HG02885 (cell line): ENCODE measurements at regions not wholly inside any gene's neighbourhood (a gene's known extent, or its start where the extent isn't known, plus 50 kb on each side); places are given as distances from the start of the nearest gene placed in this dataset.

ENCODE experiments used
- ATAC-seq: cut with Tn5 transposase; IDR thresholded peaks from one replicate; pipeline ENCODE4 v1.9.1; 2021; ENCODE audit warnings: mild to moderate bottlenecking; ENCODE audit not compliant: unreplicated experiment, poor library complexity

- ATAC-seq, result no peak
Observed at GRCh38 chr3:177469216-177469615, 271.9 kb upstream of the TBL1XR1 start.

- no peak for ATAC-seq
Observed at GRCh38 chr3:177470197-177470941, 273.1 kb upstream of the TBL1XR1 start.

- ATAC-seq, result no peak
Observed at GRCh38 chr3:177471733-177472480, 274.6 kb upstream of the TBL1XR1 start.

- ATAC-seq, result no peak
Observed at GRCh38 chr3:177473184-177473583, 275.9 kb upstream of the TBL1XR1 start.

GRCh38 chr3:177473903-177474302, 276.6 kb upstream of the TBL1XR1 start:
- ATAC-seq, result no peak

- no peak for ATAC-seq
Observed at GRCh38 chr3:177474652-177475355, 277.5 kb upstream of the TBL1XR1 start.

GRCh38 chr3:177475356-177475665, 278.0 kb upstream of the TBL1XR1 start:
- ATAC-seq, result no peak

GRCh38 chr3:177476495-177476894, 279.2 kb upstream of the TBL1XR1 start:
- ATAC-seq, result no peak

- no peak for ATAC-seq
Observed at GRCh38 chr3:177476921-177477435, 279.7 kb upstream of the TBL1XR1 start.

- no peak for ATAC-seq
Observed at GRCh38 chr3:177478170-177478867, 281.0 kb upstream of the TBL1XR1 start.

GRCh38 chr3:177479630-177480029, 282.3 kb upstream of the TBL1XR1 start:
- no peak for ATAC-seq

GRCh38 chr3:177481329-177481728, 284.0 kb upstream of the TBL1XR1 start:
- no peak for ATAC-seq

GRCh38 chr3:177482048-177482691, 284.9 kb upstream of the TBL1XR1 start:
- no peak for ATAC-seq

GRCh38 chr3:177483182-177483967, 286.1 kb upstream of the TBL1XR1 start:
- peak; percentile 59 for ATAC-seq

- ATAC-seq, result no peak
Observed at GRCh38 chr3:177484206-177484605, 286.9 kb upstream of the TBL1XR1 start.

- ATAC-seq, result no peak
Observed at GRCh38 chr3:177484926-177485325, 287.6 kb upstream of the TBL1XR1 start.

- no peak for ATAC-seq
Observed at GRCh38 chr3:177487635-177488186, 290.4 kb upstream of the TBL1XR1 start.

GRCh38 chr3:177488740-177489139, 291.5 kb upstream of the TBL1XR1 start:
- ATAC-seq, result no peak

- no peak for ATAC-seq
Observed at GRCh38 chr3:177490626-177491025, 293.3 kb upstream of the TBL1XR1 start.
